Psoas muscle (tissue), 7 donors: ENCODE measurements at regions not wholly inside any gene's neighbourhood (a gene's known extent, or its start where the extent isn't known, plus 50 kb on each side); places are given as distances from the start of the nearest gene placed in this dataset.

Experiments used
- ATAC-seq, 4 donors: fragments of 200-7000 bp; cut with Tn5 transposase; one replicate each; pipeline ENCODE4 v1.9.1; 2020; ENCODE audit warnings: moderate library complexity in 3 of 4, mild to moderate bottlenecking in 2 of 4
- DNase-seq, 2 donors: peaks; one replicate each; pipeline ENCODE4 v3.0.0-alpha.2; 2020
- H3K27ac ChIP-seq: fragments of 200-600 bp; one replicate; pipeline ENCODE4 v1.8.0; 2022
- H3K27me3 ChIP-seq, 3 donors: fragments of 200-600 bp in 1 of 3; one replicate each; pipeline versions ENCODE4 v1.6.1 to v1.8.0; 2013 to 2022; ENCODE audit warnings: low read length in 2 of 3, mild to moderate bottlenecking in 2 of 3, moderate library complexity in 1 of 3; ENCODE audit not compliant: insufficient read depth in 3 of 3
- H3K36me3 ChIP-seq, 2 donors: fragments of 200-600 bp in 1 of 2; one replicate each; pipeline versions ENCODE4 v1.6.1 to v1.8.0; 2013 to 2022; ENCODE audit warnings: low read depth in 1 of 2, mild to moderate bottlenecking in 1 of 2, moderate library complexity in 1 of 2; ENCODE audit not compliant: insufficient read depth in 1 of 2
- H3K4me1 ChIP-seq: fragments of 200-600 bp; one replicate; pipeline ENCODE4 v1.8.0; 2022
- H3K4me3 ChIP-seq: fragments of 200-600 bp; one replicate; pipeline ENCODE4 v1.8.0; 2022; ENCODE audit warnings: mild to moderate bottlenecking
- H3K9me3 ChIP-seq: fragments of 200-600 bp; one replicate; pipeline ENCODE4 v1.8.0; 2022
- WGBS, 3 donors: extraction: QIAGEN DNeasy Blood & Tissue Kit; methylation state at CpG; one replicate each; pipeline versions ENCODE4 v1.1.6 to v1.1.7; 2013; 5-methylcytosine and 5-hydroxymethylcytosine counted together
- intact Hi-C, 2 donors: fragments of 100-400 bp; cut with DNase I; formaldehyde crosslinking; loops; one replicate each; pipeline versions ENCODE4 v1.11.0 to v1.14.2; 2022
- TF ChIP-seq, protein P1 (sequence below): fragments of 200-600 bp; IDR thresholded peaks from one replicate; pipeline ENCODE4 v1.8.0; 2022; ENCODE audit warnings: antibody characterized with exemption
- donor health status: healthy with polysubstance abuse.
- donor health status: DM: no; HTN: no; CAD: no; lungs with moderate emphysema.
- donor health status: Bipolar disorder and iron deficiency.
- donor health status: healthy.
- donor health status: DM: yes; HTN: yes; CAD: no.
- donor health status: DM: no; HTN: no; CAD: no.
- donor health status: DM: yes; HTN: yes; CAD: no.

DNA sequence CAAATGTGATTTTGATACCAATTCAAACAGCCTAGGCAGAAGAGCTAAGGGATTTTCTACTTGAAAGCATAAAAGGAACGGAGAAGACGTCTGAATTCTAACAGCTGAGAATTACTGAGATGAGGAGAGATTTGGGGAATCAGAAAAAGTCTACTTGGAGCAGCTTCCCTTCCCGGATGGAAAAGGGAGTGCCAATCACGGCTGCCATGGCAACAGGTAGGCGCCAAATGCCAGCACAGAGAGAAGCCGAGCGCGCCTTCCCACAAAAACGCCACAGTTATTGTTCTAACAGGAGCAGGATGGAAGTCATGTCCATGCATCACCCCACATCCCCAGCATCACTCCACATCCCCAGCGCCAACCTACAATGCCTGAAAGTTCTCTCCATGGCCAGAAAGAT lies 63.5 kb upstream of the PRR20G start:
- WGBS, 3 donors: 55 to 63% (median 55%) methylated on average over 10 of the region's 10 CpGs
- Histone ChIP-seq H3K9me3 (no peaks in the 10 kb centered on the region), H3K4me3 (no peak overlapping the region), H3K36me3 (no peaks in the 10 kb centered on the region), H3K27me3 (peaks cover 0 to 26% (median 5%) of the 10 kb centered on the region in 3 donors), H3K27ac (no peak overlapping the region), H3K4me1 (no peaks in the 10 kb centered on the region)
- no peak for ATAC-seq
- TF ChIP-seq, protein P1, sequence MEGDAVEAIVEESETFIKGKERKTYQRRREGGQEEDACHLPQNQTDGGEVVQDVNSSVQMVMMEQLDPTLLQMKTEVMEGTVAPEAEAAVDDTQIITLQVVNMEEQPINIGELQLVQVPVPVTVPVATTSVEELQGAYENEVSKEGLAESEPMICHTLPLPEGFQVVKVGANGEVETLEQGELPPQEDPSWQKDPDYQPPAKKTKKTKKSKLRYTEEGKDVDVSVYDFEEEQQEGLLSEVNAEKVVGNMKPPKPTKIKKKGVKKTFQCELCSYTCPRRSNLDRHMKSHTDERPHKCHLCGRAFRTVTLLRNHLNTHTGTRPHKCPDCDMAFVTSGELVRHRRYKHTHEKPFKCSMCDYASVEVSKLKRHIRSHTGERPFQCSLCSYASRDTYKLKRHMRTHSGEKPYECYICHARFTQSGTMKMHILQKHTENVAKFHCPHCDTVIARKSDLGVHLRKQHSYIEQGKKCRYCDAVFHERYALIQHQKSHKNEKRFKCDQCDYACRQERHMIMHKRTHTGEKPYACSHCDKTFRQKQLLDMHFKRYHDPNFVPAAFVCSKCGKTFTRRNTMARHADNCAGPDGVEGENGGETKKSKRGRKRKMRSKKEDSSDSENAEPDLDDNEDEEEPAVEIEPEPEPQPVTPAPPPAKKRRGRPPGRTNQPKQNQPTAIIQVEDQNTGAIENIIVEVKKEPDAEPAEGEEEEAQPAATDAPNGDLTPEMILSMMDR: no peak
- DNase-seq: no peak
- intact Hi-C loops: no loop called here

DNA sequence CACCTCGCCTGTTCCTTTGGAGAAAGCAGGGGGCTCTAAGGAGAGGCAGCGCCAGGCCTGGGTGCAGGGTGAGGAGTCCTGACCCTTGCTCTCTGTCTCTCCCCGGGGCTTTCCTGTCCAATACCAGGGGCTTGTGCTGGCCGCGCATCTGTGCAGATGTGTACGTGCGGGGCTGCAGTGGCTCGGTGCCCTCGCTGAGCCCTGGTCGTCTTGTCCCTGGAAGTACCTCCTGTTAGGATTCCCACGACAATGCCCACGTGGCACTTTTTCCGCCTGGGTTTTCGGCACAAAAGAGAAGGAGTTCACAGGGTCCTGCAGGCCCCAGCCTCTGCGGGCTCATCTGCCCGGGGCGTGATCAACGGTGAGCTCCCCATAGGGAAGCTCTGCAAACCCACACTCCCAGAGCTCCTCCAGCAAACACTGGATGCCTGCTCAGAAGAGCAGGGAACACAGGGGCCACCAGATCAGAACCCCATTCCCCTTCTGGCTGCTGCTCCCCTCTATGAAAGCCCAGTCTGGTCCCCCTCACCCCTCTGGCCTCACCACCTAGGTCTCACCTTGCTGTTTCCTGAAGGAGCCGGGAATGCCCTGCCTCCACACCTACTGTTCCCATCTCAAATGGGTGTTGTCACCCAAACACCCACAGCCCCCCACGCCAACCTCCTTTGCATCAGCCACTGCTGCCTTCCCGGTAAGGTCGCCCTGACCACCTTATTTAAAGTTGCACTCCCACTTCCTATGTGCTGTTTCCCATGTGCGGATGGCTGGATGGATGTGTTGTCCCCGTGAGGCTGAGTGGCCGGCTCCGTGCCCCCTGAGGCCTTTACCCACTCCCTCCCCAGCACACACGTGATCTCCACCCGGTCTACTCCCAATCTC lies 62.6 kb upstream of the PRR20G start:
- WGBS, 3 donors: 75 to 81% (median 77%) methylated on average over 27 to 28 of the region's 28 CpGs
- no peak overlapping the region for H3K4me3 ChIP-seq
- H3K9me3 ChIP-seq: no peaks in the 10 kb centered on the region
- H3K27me3 ChIP-seq: peaks cover 0 to 34% (median 5%) of the 10 kb centered on the region in 3 donors
- no peak overlapping the region for H3K27ac ChIP-seq
- intact Hi-C loops: no loop called here
- no peak for ATAC-seq
- no peaks in the 10 kb centered on the region for H3K36me3 ChIP-seq
- TF ChIP-seq, protein P1: no peak
- H3K4me1 ChIP-seq: no peaks in the 10 kb centered on the region
- no peak for DNase-seq

DNA sequence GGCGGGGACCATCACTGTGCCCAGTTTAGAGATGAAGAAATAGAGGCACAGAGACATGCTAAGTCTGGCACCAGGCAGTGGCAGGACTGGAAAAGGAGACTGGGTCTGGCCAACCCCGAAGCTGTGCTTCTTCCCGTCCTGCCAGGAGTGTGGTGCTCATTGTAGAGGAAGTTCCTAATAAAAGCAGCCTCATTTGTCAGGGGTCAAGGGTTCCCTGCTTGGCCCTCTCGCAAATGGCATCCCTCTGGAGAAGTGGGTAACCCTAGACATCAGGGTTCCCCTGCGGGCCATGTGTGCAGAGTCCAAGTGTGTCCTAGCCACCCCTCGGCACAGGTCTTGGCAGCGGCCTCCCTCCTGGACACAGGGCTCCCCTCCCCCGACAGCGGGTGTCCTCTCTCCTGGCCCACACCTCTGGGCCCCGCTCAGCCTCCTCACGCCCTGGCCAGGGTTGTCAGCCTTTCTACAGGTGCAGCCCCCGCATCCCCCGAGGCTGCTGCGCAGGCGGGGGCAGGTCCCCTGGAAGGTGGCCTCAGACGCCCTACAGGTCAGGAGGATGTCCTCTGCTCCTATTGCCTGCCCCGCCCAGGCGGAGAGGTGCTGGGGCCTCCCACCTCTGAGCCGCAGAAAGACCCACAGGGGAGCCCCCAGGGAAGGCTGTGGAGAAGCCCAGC lies 61.8 kb upstream of the PRR20G start:
- Histone ChIP-seq H3K4me1 (no peaks in the 10 kb centered on the region), H3K36me3 (no peaks in the 10 kb centered on the region), H3K27ac (no peak overlapping the region), H3K4me3 (no peak overlapping the region), H3K9me3 (no peaks in the 10 kb centered on the region), H3K27me3 (peaks cover 0 to 36% (median 5%) of the 10 kb centered on the region in 3 donors)
- intact Hi-C loops: no loop called here
- WGBS, 3 donors: 69 to 72% (median 72%) methylated on average over 18 to 19 of the region's 19 CpGs
- TF ChIP-seq, protein P1: no peak
- no peak for ATAC-seq
- no peak for DNase-seq

DNA sequence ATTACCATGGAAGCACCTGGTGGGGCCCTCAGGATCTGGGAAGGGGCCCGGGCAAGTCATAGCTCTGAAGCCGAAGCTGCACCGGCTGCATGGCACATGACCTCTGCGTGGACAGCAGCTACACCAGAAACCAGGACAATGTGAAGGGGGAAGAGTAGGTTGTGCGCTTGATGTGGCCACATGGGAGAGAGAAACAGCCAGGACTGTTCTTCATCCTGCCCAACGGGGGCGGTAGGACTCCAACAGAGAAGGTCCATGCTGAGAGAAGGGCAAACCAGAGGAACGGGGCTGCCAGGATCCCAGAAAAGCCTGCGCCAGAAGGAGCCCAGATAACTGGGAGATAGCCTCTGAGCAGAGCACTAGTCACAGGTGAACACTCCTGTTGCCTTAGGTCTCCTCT lies 54.9 kb upstream of the PRR20G start:
- ATAC-seq (no peak), DNase-seq (no peak)
- WGBS, 3 donors: 47 to 62% (median 53%) methylated on average over 9 of the region's 9 CpGs
- H3K9me3 ChIP-seq: no peaks in the 10 kb centered on the region
- intact Hi-C loops: no loop called here
- TF ChIP-seq, protein P1: no peak
- no peaks in the 10 kb centered on the region for H3K4me1 ChIP-seq
- no peak overlapping the region for H3K27ac ChIP-seq
- no peak overlapping the region for H3K4me3 ChIP-seq
- peaks cover 0 to 55% (median 10%) of the 10 kb centered on the region in 3 donors for H3K27me3 ChIP-seq
- no peaks in the 10 kb centered on the region for H3K36me3 ChIP-seq
